Endothelial cell (in vitro differentiated cells): ENCODE measurements at regions not wholly inside any gene's neighbourhood (a gene's known extent, or its start where the extent isn't known, plus 50 kb on each side); places are given as distances from the start of the nearest gene placed in this dataset.

Experiments used
- DNase-seq: peaks from one replicate; pipeline ENCODE4 v3.0.0; 2021; ENCODE audit warnings: low spot score
- H3K27ac Mint-ChIP-seq: one replicate; pipeline ENCODE4 v1.8.0; 2021; ENCODE audit warnings: mixed read lengths, inconsistent platforms; ENCODE audit not compliant: unreplicated experiment
- H3K27me3 Mint-ChIP-seq: one replicate; pipeline ENCODE4 v1.8.0; 2021; ENCODE audit warnings: mild to moderate bottlenecking, moderate library complexity, mixed read lengths, inconsistent platforms; ENCODE audit not compliant: unreplicated experiment
- H3K36me3 Mint-ChIP-seq: one replicate; pipeline ENCODE4 v1.8.0; 2021; ENCODE audit warnings: mild to moderate bottlenecking, low read depth, mixed read lengths, inconsistent platforms; ENCODE audit not compliant: unreplicated experiment
- H3K4me1 Mint-ChIP-seq: one replicate; pipeline ENCODE4 v1.8.0; 2021; ENCODE audit warnings: mild to moderate bottlenecking, mixed read lengths, inconsistent platforms; ENCODE audit not compliant: unreplicated experiment
- H3K4me3 Mint-ChIP-seq: one replicate; pipeline ENCODE4 v1.8.0; 2021; ENCODE audit warnings: mild to moderate bottlenecking, mixed read lengths, inconsistent platforms; ENCODE audit not compliant: unreplicated experiment
- H3K9me3 Mint-ChIP-seq: one replicate; pipeline ENCODE4 v1.8.0; 2021; ENCODE audit warnings: mixed read lengths, inconsistent platforms; ENCODE audit not compliant: unreplicated experiment
- TF ChIP-seq, protein P1 (sequence below): fragments of 200-600 bp; sonication (generic); IDR thresholded peaks from one replicate; pipeline ENCODE4 v1.5.0; 2021; ENCODE audit warnings: antibody characterized with exemption; ENCODE audit not compliant: unreplicated experiment

GRCh38 chr4:141573678-141574077 lies 62.7 kb upstream of the IL15 start:
- no peak for DNase-seq
- TF ChIP-seq, protein P1, sequence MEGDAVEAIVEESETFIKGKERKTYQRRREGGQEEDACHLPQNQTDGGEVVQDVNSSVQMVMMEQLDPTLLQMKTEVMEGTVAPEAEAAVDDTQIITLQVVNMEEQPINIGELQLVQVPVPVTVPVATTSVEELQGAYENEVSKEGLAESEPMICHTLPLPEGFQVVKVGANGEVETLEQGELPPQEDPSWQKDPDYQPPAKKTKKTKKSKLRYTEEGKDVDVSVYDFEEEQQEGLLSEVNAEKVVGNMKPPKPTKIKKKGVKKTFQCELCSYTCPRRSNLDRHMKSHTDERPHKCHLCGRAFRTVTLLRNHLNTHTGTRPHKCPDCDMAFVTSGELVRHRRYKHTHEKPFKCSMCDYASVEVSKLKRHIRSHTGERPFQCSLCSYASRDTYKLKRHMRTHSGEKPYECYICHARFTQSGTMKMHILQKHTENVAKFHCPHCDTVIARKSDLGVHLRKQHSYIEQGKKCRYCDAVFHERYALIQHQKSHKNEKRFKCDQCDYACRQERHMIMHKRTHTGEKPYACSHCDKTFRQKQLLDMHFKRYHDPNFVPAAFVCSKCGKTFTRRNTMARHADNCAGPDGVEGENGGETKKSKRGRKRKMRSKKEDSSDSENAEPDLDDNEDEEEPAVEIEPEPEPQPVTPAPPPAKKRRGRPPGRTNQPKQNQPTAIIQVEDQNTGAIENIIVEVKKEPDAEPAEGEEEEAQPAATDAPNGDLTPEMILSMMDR = no peak
- no peaks in the 10 kb centered on the region for H3K36me3 Mint-ChIP-seq
- H3K4me1 Mint-ChIP-seq = no peaks in the 10 kb centered on the region
- no peaks in the 10 kb centered on the region for H3K9me3 Mint-ChIP-seq
- H3K27me3 Mint-ChIP-seq = no peaks in the 10 kb centered on the region
- no peak overlapping the region for H3K27ac Mint-ChIP-seq
- H3K4me3 Mint-ChIP-seq = no peak overlapping the region

DNA sequence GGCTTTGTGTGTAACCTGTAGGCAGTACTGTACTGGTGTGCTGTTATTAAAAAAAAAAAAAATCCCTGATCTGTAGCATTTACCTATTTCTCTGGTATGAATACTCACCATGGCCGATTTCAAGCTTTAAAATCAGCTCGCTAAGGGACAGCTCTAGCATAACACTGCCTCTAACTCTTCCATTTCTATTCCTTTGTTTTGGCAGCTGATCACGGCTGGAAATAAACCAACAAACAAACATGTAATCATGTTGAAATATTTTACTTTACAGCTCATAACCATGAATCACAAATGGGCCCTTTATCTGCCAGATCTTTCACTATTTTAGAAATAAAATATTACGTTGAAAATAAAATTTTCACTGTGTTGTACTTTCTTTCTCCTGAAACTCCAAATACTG lies 60.5 kb upstream of the IL15 start:
- Mint-ChIP-seq H3K9me3 (no peaks in the 10 kb centered on the region), H3K27me3 (no peaks in the 10 kb centered on the region), H3K27ac (no peak overlapping the region), H3K36me3 (no peaks in the 10 kb centered on the region), H3K4me3 (no peak overlapping the region), H3K4me1 (no peaks in the 10 kb centered on the region)
- DNase-seq = no peak
- TF ChIP-seq, protein P1 = no peak

- Mint-ChIP-seq H3K27me3 (no peaks in the 10 kb centered on the region), H3K36me3 (no peaks in the 10 kb centered on the region), H3K27ac (no peak overlapping the region), H3K4me1 (no peaks in the 10 kb centered on the region), H3K9me3 (no peaks in the 10 kb centered on the region), H3K4me3 (no peak overlapping the region)
- no peak for DNase-seq
- TF ChIP-seq, protein P1 = no peak
These were observed 59.7 kb upstream of the IL15 start for GRCh38 chr4:141576585-141577110.

GRCh38 chr4:141578451-141578850 lies 57.9 kb upstream of the IL15 start:
- Mint-ChIP-seq H3K4me3 (no peak overlapping the region), H3K27ac (no peak overlapping the region), H3K36me3 (no peaks in the 10 kb centered on the region), H3K4me1 (no peaks in the 10 kb centered on the region), H3K27me3 (no peaks in the 10 kb centered on the region), H3K9me3 (no peaks in the 10 kb centered on the region)
- TF ChIP-seq, protein P1 = no peak
- DNase-seq = no peak

DNA sequence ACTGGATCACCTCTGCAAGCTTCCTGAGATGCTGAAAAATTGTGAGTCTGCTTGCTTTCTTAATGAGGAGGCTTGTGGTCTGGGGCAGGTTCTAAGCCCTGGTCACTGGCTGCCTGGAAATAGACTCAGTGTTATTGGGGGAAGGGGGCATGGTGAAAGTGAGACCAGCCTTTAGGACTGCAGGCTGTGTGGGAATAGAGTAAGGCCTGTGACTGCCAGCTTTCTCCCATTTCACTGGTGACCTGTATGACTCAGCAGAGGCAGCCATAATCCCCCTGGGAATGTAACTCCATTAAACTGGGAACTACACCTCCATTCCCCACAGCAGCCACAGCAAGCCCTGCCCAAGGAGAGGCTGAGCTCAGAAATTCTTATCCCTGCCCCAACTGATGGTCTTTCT lies 55.9 kb upstream of the IL15 start:
- Mint-ChIP-seq H3K4me1 (no peaks in the 10 kb centered on the region), H3K27ac (no peak overlapping the region), H3K36me3 (no peaks in the 10 kb centered on the region), H3K9me3 (no peaks in the 10 kb centered on the region), H3K4me3 (no peak overlapping the region), H3K27me3 (no peaks in the 10 kb centered on the region)
- no peak for DNase-seq
- TF ChIP-seq, protein P1 = no peak
